ENCODE measurements at regions not wholly inside any gene's neighbourhood (a gene's known extent, or its start where the extent isn't known, plus 50 kb on each side); places are given as distances from the start of the nearest gene placed in this dataset.
"Not testable (repeated sequence)": the region's sequence is repeated elsewhere in the genome, so short reads cannot be mapped to it uniquely, and the experiment has no call there.

DNA sequence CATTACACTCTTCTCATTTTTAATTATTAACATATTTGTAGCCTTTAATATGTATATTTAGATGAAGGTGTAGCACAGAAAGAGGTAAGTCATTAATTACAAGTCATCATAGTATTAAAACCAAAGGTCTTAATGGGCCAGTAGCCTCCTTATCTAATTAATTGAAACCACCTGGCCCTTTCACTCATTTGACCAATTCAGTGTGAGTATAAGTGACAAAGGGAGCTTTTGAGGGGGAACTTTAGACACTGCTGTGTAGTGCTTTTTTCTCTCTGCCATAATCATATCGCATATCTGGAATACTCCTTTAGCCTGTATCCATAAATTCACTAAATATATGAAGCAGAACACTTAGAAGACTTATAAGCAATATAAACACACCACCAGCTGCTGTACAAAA, 562.9 kb upstream of the POT1 start:
- no peak for DNase-seq (ENCODE audit: insufficient read length, low spot score)
- FAIRE-seq, result no peak

DNA sequence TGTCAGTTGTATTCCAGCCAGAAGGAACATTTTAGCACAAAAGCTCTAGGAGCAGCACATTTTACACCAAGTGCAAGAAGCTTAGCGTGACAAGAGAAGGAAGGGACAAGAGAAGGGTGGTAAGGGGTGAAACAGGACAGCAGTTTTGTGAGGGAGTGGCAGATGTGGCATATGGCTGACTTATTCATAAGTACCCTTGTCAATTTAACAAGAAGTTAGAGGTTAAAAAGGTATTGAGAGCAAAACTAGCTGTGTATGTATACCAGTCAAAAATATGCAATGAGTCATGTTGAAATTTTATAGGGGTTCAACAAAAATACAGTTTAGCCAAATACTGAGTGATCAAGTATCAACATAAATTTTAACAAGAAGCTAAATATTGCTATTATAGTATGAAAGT, 561.5 kb upstream of the POT1 start:
- no peak for DNase-seq (ENCODE audit: insufficient read length, low spot score)
- FAIRE-seq, result no peak

DNA sequence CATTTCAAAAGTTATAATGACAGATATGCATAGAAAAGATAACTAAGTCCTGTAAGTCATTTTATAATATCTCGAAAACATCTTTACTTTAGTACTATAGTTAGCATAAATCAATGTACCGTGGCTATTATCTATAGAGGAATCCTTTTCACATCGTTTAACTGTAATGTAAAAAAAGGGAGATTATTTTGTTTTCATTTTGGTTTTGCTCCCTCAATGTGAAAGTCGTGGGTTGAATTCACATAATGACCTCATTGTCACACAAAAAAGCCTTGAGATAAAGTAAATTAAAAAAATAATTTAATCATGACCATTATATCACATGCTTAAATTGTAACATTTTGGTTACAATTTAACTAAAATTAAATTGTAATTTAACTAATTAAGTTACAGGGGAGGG, 560.5 kb upstream of the POT1 start:
- FAIRE-seq (no peak), DNase-seq (ENCODE audit: insufficient read length, low spot score) (no peak)

DNA sequence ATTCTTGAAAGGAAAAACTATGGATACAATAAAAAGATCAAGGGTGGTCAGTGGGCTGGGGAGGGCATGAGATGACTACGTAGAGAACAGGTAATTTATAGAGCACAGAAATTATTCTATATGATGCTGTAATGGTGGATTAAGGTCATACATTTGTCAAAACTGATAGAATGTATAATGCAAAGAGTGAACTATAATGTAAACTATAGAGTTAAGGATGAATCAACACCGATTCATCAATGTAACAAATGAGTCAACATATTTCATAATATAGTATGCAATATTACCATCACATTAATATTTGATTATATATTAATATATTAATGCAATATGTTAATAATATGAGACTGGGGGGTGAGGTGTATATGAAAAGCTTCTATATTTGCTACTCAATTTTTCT, 555.6 kb upstream of the POT1 start:
- no peak for FAIRE-seq
- DNase-seq (ENCODE audit: insufficient read length, low spot score), result no peak

DNA sequence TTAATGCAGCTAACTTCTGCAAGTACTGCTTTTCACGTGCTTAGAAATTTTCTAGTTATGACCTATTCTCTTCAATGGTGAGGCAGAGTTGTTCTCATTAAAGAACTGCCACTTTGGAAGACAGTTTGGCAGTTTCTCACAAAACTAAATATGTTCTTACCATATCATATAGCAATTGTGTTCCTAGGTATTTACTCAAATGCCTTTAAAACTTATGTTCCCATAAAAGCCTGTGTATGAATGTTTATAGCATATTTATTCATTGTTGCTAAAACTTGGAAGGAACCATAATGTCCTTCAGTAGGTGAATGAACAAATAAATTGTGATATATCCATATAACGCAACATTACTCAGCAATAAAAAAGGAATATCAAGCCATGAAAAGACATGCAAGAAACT, 555.1 kb upstream of the POT1 start:
- FAIRE-seq, result no peak
- DNase-seq (ENCODE audit: insufficient read length, low spot score), result no peak

DNA sequence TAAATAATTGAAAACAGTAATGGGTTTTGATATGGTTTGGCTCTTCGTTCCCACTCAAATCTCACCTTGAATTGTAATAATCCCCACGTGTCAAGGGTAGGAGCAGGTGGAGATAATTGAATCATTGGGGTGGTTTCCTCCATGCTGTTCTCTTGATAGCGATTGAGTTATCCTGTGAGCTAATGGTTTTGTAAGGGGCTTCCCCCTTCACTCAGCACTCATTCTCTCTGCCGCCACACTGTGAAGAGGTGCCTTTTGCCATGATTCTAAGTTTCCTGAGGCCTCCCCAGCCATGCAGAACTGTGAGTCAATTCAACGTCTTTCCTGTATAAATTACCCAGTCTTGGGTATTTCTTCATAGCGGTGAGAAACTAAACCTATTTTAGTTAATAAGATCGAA, 551.7 kb upstream of the POT1 start:
- no peak for DNase-seq (ENCODE audit: insufficient read length, low spot score)
- FAIRE-seq, result no peak

DNA sequence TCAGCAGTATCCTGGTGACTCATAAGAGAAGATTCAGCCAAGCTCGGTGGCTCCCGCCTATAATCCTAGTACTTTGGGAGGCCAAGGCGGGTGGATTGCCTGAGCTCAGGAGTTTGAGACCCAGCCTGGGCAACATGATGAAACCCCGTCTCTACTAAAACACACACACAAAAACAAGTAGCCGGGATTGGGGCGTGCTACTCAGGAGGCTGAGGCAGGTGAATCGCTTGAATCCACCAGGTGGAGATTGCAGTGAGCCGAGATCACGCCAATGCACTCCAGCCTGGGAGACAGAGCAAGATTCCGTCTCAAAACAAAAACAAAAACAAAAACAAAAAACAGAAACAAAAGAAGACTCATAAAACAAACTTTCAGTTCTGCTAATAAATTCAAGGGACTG, 551.1 kb upstream of the POT1 start:
- DNase-seq (ENCODE audit: insufficient read length, low spot score) (no peak), FAIRE-seq (no peak)

DNA sequence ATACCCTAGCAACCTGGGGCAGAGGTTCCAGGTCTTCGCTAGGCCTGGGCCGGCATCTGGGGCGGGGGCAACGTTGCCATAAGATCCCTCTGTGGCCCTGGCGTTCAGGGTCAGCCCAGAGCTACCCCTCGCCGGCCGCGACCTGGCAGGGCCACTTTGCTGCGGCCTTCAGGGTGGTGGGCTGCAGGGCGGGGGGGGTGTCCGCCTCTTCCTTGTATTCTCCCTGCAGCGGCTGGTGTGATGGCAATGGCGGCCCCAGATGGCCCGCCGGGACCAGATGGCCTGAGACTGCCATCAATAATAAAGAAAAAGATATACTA, 539.2 kb upstream of the POT1 start:
- DNase-seq (ENCODE audit: insufficient read length, low spot score) (no peak), FAIRE-seq (no peak)

DNA sequence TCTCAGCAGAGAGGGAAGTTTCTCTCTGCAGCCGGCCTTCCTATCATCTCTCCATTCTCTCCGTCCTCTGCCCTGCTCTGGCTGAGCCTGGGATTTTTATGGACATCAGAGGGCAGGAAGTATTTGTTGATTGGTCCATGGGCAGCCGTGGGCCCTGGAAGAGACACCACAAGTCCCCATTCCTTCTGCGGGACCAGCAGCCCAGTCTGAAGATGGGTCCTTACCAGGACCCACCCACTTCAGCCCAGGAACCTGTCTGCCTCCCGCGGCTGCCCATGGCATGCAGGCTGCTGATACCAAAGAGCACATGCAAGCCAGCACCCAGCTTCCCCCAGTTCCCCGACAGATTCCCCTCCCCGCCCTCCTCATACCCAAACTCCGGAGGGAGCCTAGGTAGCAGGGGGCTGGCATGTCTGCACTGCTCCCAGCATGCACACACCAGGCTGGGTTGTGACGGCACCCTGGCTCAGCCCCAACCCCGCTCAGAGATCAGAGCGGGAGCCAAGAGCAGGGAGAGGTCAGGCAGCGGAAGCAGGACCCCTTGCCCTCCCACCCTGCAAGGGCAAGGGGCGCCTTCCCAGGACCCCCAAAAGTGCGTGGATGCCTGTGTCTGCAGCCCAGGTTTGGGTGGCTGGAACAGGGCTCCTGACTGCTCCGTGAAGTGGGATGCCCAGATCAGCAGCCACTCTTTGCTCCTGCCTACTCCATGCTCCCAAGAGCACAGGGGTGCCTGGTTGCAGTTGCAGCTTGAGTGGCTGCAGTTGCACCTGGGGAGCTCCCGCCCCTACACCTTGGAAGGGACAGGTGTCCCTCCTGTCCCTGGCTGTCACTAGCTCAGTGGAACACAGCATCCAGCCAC, 538.6 kb upstream of the POT1 start:
- DNase-seq (ENCODE audit: insufficient read length, low spot score), result no peak
- FAIRE-seq, result no peak

DNA sequence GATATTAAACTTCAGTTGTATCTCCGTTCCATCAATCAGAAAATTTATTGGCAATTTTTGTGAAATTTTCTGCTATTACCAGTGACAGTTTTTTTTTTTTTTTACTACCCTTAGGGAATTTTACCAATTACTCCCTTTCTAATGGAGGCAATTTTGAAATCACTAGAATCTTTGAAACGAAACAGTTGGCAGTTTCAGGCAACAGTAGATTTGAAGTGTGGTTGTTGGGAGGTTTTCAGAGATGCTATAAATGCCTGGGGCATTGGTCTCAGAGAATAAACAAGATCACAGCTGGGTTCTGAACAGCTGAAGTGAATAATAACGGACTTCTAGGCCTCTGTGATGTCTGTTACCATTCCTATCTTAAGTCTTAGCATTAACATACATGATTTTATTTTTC, 535.9 kb upstream of the POT1 start:
- DNase-seq (ENCODE audit: insufficient read length, low spot score), result no peak
- no peak for FAIRE-seq

DNA sequence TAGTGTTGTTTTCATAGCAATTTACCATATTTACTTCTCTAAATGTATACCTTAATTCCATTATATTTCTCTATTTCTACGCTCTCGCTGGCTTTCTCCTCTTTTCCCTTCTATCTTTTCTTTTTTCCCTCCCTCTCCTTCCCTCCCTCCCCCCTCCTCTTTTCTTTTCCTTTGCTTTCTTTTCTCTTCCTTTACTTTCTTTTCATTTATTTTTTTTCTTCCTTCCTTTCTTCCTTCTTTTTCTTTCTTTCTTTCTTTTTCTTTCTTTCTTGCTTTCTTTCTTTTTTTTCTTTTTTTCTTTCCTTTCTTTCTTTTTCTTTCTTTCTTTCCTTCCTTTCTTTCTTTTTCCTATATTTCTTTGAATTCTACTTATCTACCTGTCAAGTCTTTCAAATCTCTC, 533.0 kb upstream of the POT1 start:
- DNase-seq (ENCODE audit: insufficient read length, low spot score) (no peak), FAIRE-seq (no peak)

DNA sequence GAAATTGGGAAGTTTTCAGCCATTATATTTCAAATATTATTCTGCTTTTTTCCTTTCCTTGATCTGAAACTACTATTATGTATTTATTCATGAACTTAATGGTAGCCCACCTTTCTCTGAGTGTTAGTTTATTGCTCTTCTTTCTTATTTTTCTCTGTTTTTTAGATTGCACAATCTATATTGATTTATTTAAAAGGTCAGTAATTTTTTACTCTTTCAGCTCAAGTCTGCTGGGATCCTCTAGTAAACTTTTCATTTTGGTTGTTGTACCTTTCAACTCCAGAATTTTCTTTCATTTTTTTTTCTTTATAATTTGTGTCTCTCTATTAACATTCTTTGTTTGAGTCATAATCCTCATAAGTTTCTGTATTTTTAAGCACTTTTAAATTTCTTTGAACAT, 529.4 kb upstream of the POT1 start:
- DNase-seq (ENCODE audit: insufficient read length, low spot score) (no peak), FAIRE-seq (no peak)

DNA sequence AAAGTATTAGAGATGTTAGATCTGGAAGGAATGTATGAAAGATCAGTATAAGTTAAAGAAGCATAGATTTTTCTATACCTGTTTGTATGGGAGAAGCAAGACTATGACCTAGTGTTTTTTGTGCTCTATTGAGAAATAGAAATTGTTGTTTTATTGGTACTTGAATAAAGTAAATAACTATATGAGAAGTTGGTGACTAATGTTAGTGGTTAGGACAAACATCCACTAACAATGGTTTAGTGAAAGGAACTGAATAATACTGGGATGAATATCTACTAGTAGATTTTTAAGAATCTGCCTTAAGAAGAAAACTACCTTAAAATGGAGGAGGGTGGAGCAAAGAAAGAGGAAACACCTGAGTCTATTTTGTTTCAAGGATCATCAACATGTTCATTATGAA, 521.1 kb upstream of the POT1 start:
- FAIRE-seq (no peak), DNase-seq (ENCODE audit: insufficient read length, low spot score) (no peak)

DNA sequence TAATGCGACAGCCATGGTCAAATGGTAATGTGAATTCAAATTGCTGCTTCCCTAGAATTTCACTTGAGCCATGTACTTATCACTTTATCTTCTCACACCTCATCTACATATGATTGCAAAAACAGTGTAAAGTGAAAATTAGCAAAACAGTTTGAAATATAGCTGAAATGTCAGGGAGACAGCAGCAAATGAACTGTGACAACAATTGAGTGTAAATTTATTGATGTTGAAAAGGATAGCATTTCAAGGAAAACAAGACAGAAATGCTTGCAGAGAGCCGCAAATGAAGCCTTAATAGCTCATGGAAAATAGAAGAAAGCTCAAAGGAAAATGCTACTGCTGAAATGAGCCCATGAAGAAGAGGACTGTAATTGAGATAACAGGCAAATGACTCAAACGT, 516.2 kb upstream of the POT1 start:
- DNase-seq (ENCODE audit: insufficient read length, low spot score), result no peak
- FAIRE-seq, result no peak

DNA sequence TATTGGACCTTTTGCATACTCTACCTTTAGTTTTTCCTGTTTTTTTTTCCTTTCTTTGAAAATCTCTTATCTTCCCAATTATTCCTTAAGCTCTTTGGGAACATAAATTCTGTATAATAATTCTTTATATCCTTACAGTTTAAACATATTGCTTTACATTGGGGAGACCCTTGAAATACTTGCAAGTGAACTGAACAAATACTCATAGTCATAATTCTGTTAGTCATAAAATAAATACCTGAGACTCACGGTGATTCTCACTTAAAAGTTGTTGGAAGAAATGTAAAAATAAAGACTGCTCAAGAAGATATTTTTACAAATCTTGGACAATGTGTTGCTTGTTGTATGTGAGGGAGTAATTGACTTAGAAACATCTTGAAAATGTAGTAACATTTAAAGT, 515.2 kb upstream of the POT1 start:
- DNase-seq (ENCODE audit: insufficient read length, low spot score) (no peak), FAIRE-seq (no peak)

DNA sequence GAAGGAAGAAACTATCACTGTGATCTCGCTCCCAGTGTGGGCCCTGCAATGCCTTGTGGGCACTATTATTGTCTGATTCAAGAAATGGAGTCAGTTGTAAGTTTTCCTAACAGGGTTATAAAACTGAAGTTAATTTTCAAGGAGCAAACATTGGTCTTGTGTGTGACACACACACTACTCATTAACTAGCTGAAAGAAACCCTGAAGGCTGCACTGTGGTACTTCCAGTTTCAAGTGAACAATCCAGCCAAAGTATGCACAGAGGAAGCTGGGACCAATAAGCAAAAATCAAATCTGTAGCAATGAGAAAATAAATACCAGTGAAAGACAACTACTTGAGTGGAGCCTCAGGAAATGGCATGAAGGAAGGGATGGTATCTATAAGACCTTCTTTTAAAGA, 506.6 kb upstream of the POT1 start:
- FAIRE-seq (no peak), DNase-seq (ENCODE audit: insufficient read length, low spot score) (no peak)

DNA sequence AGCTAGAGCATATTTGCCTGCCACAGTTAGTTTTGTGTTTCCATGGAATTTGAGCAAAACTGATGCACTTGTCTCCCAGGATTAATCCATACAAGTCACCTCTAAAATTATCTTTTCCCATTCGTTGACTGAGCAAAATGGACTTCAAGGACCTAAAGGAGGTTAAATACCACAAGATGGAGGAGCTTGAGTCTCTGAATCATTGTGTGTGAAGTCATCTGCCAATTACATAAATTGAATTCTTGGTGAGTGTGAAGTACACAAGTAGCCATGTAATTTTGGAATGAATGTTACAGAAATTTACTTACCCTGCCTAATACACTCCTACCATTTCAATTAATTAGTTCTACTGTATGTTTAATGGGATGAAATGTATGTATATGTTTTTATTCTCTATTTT, 501.7 kb upstream of the POT1 start:
- DNase-seq (ENCODE audit: insufficient read length, low spot score) (no peak), FAIRE-seq (no peak)

DNA sequence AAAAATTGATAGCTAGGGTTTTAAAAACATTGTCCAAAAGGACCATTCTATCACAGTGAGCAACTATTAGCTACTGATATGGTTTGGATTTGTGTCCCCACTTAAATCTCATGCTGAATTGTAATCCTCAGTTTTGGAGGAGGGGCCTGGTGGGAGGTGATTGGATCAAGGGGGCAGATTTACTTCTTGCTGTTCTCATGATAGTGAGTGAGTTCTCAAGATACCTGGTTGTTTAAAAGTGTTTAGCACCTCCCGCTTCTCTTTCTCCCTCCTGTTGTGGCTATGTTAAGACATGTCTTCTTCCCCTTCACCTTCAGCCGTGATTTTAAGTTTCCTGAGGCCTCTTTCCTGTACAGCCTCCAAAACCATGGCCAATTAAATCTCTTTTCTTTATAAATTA, 500.4 kb upstream of the POT1 start:
- DNase-seq (ENCODE audit: insufficient read length, low spot score), result no peak
- no peak for FAIRE-seq

DNA sequence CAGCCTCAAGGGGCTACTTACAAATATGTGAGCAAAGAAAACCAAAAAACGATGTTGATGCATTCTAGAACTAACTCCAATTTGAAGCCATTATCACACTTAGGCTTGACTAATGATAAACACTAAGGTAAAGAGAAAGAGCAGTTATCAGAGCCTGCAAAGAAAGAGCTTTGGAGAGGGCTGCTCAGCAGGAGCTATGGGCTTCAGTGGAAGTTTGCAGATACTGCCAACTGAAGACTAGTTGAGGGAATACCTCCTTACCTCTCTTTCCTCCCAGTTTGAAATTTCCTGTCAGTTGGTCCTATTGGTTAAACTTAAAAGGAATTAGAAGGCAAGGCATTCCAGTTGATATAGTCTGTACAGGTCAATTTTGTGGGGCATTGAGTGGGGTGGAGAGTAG, 498.1 kb upstream of the POT1 start:
- DNase-seq (ENCODE audit: insufficient read length, low spot score), result no peak
- FAIRE-seq, result no peak

DNA sequence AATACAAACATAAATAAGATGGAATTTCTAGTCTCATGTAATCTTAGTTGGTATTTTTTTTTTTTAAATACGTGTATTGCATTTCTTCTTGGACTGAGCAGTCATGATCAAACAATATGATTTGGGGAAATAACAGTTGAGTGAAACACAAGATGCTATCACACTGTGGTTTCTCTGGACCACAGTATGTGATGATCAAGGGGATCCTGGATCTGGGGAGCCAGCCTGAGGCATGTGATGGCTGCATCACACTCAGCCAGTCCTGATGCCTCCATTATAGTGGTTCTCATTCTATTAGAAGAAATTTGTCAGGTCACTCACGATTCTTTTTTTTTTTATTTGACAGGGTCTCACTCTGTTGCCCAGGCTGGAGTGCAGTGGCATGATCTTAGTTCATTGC, 495.9 kb upstream of the POT1 start:
- DNase-seq (ENCODE audit: insufficient read length, low spot score) (no peak), FAIRE-seq (no peak)

DNA sequence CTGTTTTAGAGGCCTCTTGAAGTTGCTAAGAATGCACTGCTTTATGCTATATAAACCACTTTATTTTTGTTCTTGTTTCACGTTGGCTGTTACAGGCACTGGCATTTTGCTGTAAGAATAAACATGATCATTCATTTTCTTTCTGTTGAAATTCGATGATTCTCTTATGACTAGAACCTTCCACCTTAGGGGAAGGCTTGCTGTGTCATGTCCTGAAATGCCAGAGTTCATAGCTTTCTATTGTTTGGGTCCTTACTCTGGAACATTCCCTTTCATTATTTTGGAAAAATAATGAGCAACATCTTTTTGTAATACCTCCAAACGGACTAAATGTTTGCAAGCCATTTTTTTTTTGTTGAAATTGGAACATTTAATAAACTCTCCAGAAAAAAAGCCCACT, 495.1 kb upstream of the POT1 start:
- DNase-seq (ENCODE audit: insufficient read length, low spot score) (no peak), FAIRE-seq (no peak)

DNA sequence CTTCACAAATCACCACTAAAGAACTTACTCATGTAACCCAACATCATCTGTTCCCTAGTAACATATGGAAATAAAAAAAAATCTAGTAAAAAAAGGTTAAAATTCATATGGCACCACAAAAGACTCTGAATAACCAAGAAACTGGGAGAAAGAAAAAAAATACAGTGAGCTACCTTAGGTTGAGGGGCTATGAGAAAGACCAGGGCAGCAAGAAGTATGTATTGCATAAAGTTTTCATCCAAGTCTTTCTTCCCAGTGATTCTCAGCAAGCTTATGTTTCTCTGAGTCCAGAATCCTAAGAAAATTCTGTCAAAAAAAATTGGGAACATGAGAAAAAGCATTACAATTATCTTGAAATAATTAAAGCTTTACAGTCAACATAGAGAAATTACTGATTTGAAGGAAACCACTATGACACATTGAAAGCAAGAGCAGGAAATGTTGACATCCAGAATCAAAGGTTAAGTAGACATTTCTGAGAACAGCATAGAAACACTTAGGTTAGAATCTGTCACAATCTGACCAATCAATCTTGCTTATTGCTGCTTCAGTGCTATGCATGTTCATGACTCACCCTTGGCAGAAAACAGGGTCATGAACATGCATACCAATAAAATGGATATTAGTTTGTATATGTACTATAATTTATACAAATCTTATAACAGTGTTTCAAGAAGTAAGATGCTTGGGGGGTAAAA, 494.0 kb upstream of the POT1 start:
- DNase-seq (ENCODE audit: insufficient read length, low spot score) (no peak), FAIRE-seq (no peak)

DNA sequence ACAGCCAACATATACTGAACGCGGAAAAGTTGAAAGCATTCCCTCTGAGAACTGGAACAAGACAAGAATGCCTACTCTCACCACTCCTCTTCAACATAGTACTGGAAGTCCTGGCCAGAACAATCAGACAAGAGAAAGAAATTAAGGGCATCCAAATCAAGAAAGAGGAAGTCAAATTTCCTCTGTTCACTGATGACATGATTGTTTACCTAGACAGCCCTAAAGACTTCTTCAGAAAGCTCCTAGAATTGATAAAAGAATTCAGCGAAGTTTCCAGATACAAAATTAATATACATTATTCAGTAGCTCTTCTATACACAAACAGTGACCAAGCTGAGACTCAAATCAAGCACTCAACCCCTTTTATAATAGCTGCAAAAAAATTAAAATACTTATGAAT, 491.8 kb upstream of the POT1 start:
- not testable (repeated sequence) for FAIRE-seq; DNase-seq (ENCODE audit: insufficient read length, low spot score)

Data from GM19239 (cell line).